Endodermal cell (in vitro differentiated cells): ENCODE measurements at regions not wholly inside any gene's neighbourhood (a gene's known extent, or its start where the extent isn't known, plus 50 kb on each side); places are given as distances from the start of the nearest gene placed in this dataset.
A peak's percentile ranks its signal among the peaks of the same experiment; 100 is the strongest.

ENCODE experiments used
- DNase-seq: peaks from one replicate; pipeline ENCODE4 v3.0.0-alpha.2; 2017
- H3K27ac ChIP-seq: 2 replicates; pipeline ENCODE4 v1.5.1; 2013; ENCODE audit warnings: mild to moderate bottlenecking, low read depth, low read length, moderate library complexity
- H3K27me3 ChIP-seq: 2 replicates; pipeline ENCODE4 v1.6.1; 2013; ENCODE audit warnings: mild to moderate bottlenecking, low read length, moderate library complexity; ENCODE audit not compliant: insufficient read depth, control insufficient read depth, poor library complexity, severe bottlenecking
- H3K36me3 ChIP-seq: 2 replicates; pipeline ENCODE4 v1.7.0; 2013; ENCODE audit warnings: mild to moderate bottlenecking, low read length, moderate library complexity; ENCODE audit not compliant: control insufficient read depth, insufficient read depth
- H3K4me1 ChIP-seq: one replicate; pipeline ENCODE4 v1.7.0; 2013; ENCODE audit warnings: low read length; ENCODE audit not compliant: control insufficient read depth, insufficient read depth
- H3K4me3 ChIP-seq: 2 replicates; pipeline ENCODE4 v1.5.1; 2013; ENCODE audit warnings: mild to moderate bottlenecking, low read length, moderate library complexity
- H3K9ac ChIP-seq: 2 replicates; pipeline ENCODE4 v1.6.1; 2013; ENCODE audit warnings: mild to moderate bottlenecking, low read length, moderate library complexity; ENCODE audit not compliant: poor library complexity, severe bottlenecking; ENCODE audit errors: extremely low read depth
- H3K9me3 ChIP-seq: 2 replicates; pipeline ENCODE4 v1.6.1; 2013; ENCODE audit warnings: mild to moderate bottlenecking, low read length, moderate library complexity; ENCODE audit not compliant: control insufficient read depth
- H3K27ac Mint-ChIP-seq: 2 replicates; pipeline ENCODE4 v1.8.0; 2020; ENCODE audit warnings: mixed read lengths
- H3K27me3 Mint-ChIP-seq: 2 replicates; pipeline ENCODE4 v1.8.0; 2021; ENCODE audit warnings: mild to moderate bottlenecking, mixed read lengths; ENCODE audit not compliant: insufficient read depth
- H3K36me3 Mint-ChIP-seq: 2 replicates; pipeline ENCODE4 v1.8.0; 2020; ENCODE audit warnings: low read depth, mixed read lengths
- H3K4me1 Mint-ChIP-seq: 2 replicates; pipeline ENCODE4 v1.8.0; 2020; ENCODE audit warnings: mixed read lengths
- H3K4me3 Mint-ChIP-seq: 2 replicates; pipeline ENCODE4 v1.8.0; 2020; ENCODE audit warnings: mild to moderate bottlenecking, moderate library complexity, mixed read lengths
- H3K9me3 Mint-ChIP-seq: 2 replicates; pipeline ENCODE4 v1.8.0; 2020; ENCODE audit warnings: mild to moderate bottlenecking, mixed read lengths
- WGBS, 2 experiments: methylation state at CpG; one replicate each; pipeline versions ENCODE4 v1.1.5 to v1.1.7; 2013; ENCODE audit warnings: missing lambda C conversion rate in 2 of 2, mixed read lengths in 1 of 2; ENCODE audit not compliant: insufficient coverage in 1 of 2, insufficient read length in 1 of 2; 5-methylcytosine and 5-hydroxymethylcytosine counted together
- TF ChIP-seq, protein P1 (sequence below): fragments of 200-600 bp; sonication (generic); conservative IDR thresholded peaks from 2 replicates; pipeline ENCODE4 v1.5.0; 2021; ENCODE audit warnings: antibody characterized with exemption, mild to moderate bottlenecking

- Mint-ChIP-seq H3K4me3 (no peak overlapping the region), H3K4me1 (peaks cover 35% of the 10 kb centered on the region), H3K27ac (peak overlapping the region; percentile 31), H3K36me3 (no peaks in the 10 kb centered on the region), H3K27me3 (peaks cover 18% of the 10 kb centered on the region), H3K9me3 (no peaks in the 10 kb centered on the region)
- peaks cover 14% of the 10 kb centered on the region for H3K27me3 ChIP-seq
- TF ChIP-seq, protein P1, sequence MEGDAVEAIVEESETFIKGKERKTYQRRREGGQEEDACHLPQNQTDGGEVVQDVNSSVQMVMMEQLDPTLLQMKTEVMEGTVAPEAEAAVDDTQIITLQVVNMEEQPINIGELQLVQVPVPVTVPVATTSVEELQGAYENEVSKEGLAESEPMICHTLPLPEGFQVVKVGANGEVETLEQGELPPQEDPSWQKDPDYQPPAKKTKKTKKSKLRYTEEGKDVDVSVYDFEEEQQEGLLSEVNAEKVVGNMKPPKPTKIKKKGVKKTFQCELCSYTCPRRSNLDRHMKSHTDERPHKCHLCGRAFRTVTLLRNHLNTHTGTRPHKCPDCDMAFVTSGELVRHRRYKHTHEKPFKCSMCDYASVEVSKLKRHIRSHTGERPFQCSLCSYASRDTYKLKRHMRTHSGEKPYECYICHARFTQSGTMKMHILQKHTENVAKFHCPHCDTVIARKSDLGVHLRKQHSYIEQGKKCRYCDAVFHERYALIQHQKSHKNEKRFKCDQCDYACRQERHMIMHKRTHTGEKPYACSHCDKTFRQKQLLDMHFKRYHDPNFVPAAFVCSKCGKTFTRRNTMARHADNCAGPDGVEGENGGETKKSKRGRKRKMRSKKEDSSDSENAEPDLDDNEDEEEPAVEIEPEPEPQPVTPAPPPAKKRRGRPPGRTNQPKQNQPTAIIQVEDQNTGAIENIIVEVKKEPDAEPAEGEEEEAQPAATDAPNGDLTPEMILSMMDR = no peak
- DNase-seq = peak; percentile 68
- 35 to 61% methylated on average over 4 to 10 of the region's 10 CpGs for WGBS, 2 experiments
- H3K4me1 ChIP-seq = peaks cover 6% of the 10 kb centered on the region
- H3K36me3 ChIP-seq = no peaks in the 10 kb centered on the region
- peak overlapping the region; percentile 93 for H3K27ac ChIP-seq
- H3K9me3 ChIP-seq = no peaks in the 10 kb centered on the region
- no peak overlapping the region for H3K9ac ChIP-seq
- H3K4me3 ChIP-seq = no peak overlapping the region
Observed at GRCh38 chr10:78551184-78552005, 517.4 kb upstream of the ZMIZ1 start.

DNA sequence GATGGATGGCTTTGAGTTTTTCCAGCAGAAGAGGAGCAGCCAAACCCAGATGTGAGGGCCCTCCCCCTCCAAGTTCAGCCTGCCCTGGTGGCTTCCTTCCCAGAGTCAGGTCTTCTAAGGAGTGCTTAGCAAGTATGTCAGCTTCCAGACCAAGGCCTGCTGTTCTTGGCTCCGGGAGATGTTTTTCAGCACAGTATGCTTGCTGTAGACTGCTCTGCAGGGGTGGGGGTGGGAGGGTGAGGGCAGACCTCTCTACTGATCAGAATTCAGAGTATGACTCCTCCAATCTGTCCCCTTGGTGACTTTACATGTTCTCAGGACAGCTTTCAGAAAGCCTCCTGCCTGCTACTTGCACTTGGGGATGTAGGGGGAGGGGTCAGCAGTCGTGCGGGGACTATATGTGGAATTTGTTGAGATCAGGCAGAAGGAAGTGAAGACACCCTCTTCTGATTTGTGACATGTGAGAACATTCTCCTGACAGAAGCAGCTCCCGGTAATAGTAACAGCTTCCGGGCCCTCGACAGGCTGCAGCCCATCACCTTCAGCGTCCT lies 516.4 kb upstream of the ZMIZ1 start:
- peak; percentile 60 for DNase-seq
- H3K4me1 Mint-ChIP-seq = peaks cover 41% of the 10 kb centered on the region
- no peaks in the 10 kb centered on the region for H3K9me3 ChIP-seq
- no peak overlapping the region for H3K4me3 Mint-ChIP-seq
- peaks cover 15% of the 10 kb centered on the region for H3K27me3 Mint-ChIP-seq
- peaks cover 14% of the 10 kb centered on the region for H3K27me3 ChIP-seq
- no peak overlapping the region for H3K9ac ChIP-seq
- H3K4me1 ChIP-seq = peaks cover 11% of the 10 kb centered on the region
- WGBS, 2 experiments = 43 to 59% methylated on average over 7 of the region's 7 CpGs
- peak overlapping the region; percentile 93 for H3K27ac ChIP-seq
- H3K36me3 Mint-ChIP-seq = no peaks in the 10 kb centered on the region
- no peaks in the 10 kb centered on the region for H3K9me3 Mint-ChIP-seq
- TF ChIP-seq, protein P1 = no peak
- no peak overlapping the region for H3K4me3 ChIP-seq
- no peaks in the 10 kb centered on the region for H3K36me3 ChIP-seq
- H3K27ac Mint-ChIP-seq = no peak overlapping the region

DNA sequence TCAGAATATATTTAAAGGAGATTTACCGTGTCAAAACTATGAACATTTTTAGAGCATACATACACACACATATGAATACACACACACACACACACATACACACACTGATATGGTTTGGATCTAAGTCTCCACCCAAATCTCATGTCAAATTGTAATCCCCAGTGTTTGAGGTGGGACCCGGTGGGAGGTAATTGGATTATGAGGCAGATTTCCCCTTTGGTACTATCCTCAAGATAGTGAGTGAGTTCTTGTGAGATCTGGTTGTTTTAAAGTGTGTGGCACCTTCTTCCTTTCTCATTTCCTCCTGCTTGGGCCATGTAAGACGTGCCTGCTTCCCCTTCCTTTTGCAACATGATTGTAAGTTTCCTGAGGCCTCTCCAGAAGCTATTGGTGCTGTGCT lies 515.0 kb upstream of the ZMIZ1 start:
- no peaks in the 10 kb centered on the region for H3K36me3 Mint-ChIP-seq
- peaks cover 3% of the 10 kb centered on the region for H3K27me3 Mint-ChIP-seq

More for the DNA sequence above, 515.0 kb upstream of the ZMIZ1 start:
- H3K4me1 ChIP-seq = peaks cover 14% of the 10 kb centered on the region
- no peak overlapping the region for H3K4me3 ChIP-seq
- H3K36me3 ChIP-seq = no peaks in the 10 kb centered on the region
- peak; percentile 56 for DNase-seq
- WGBS, 2 experiments = 90 to 100% methylated on average over 1 to 3 of the region's 3 CpGs
- H3K4me1 Mint-ChIP-seq = peaks cover 45% of the 10 kb centered on the region
- no peaks in the 10 kb centered on the region for H3K9me3 ChIP-seq
- H3K9me3 Mint-ChIP-seq = no peaks in the 10 kb centered on the region
- no peak overlapping the region for H3K27ac Mint-ChIP-seq
- no peak overlapping the region for H3K4me3 Mint-ChIP-seq
- H3K27ac ChIP-seq = no peak overlapping the region
- peaks cover 5% of the 10 kb centered on the region for H3K27me3 ChIP-seq
- no peak overlapping the region for H3K9ac ChIP-seq
- TF ChIP-seq, protein P1 = no peak
